HUES64 (cell line): ENCODE measurements at regions not wholly inside any gene's neighbourhood (a gene's known extent, or its start where the extent isn't known, plus 50 kb on each side); places are given as distances from the start of the nearest gene placed in this dataset.

Source experiments
- H3K27ac ChIP-seq: 2 replicates; pipeline ENCODE4 v1.7.0; 2013; ENCODE audit warnings: low read depth, low read length, inconsistent platforms
- H3K27me3 ChIP-seq: 2 replicates; pipeline ENCODE4 v1.6.1; 2013; ENCODE audit warnings: mild to moderate bottlenecking, low read length; ENCODE audit not compliant: insufficient read depth
- H3K36me3 ChIP-seq: 2 replicates; pipeline ENCODE4 v1.6.1; 2013; ENCODE audit warnings: mild to moderate bottlenecking, low read length; ENCODE audit not compliant: insufficient read depth
- H3K4me1 ChIP-seq: 2 replicates; pipeline ENCODE4 v1.6.1; 2013; ENCODE audit warnings: mild to moderate bottlenecking, low read length, moderate library complexity; ENCODE audit not compliant: insufficient read depth
- H3K4me3 ChIP-seq: 2 replicates; pipeline ENCODE4 v1.5.1; 2013; ENCODE audit warnings: mild to moderate bottlenecking, low read length, moderate library complexity
- H3K9ac ChIP-seq: 2 replicates; pipeline ENCODE4 v1.6.1; 2013; ENCODE audit warnings: mild to moderate bottlenecking, low read depth, low read length
- H3K9me3 ChIP-seq: 2 replicates; pipeline ENCODE4 v1.6.1; 2013; ENCODE audit warnings: low read depth, low read length; ENCODE audit not compliant: insufficient read depth
- WGBS: fragments of 150-250, 120-280 bp; methylation state at CpG from one replicate; pipeline ENCODE4 v1.1.7; 2013; ENCODE audit warnings: missing lambda C conversion rate; 5-methylcytosine and 5-hydroxymethylcytosine counted together

DNA sequence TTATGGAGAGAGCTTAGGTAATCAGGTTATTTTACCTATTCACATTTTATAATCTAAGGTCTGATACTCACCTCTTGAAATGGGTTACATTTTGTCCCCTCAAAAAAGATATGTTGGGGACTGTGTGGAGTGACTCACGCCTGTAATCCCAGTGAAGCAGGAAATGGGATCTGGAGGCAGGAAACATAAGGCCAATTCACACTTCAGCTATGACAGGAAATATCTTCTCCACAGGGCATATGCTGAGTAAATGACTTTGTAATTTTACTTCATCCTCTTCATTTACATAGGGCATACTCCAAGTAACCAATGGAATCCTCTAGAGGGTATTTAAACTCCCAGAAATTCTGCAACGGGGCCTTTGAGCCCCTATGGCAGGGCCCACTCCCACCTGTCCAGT, 54.8 kb upstream of the ZMAT1 start:
- H3K27me3 ChIP-seq = no peaks in the 10 kb centered on the region
- no peaks in the 10 kb centered on the region for H3K4me1 ChIP-seq
- no peak overlapping the region for H3K4me3 ChIP-seq
- no peak overlapping the region for H3K9ac ChIP-seq
- no peaks in the 10 kb centered on the region for H3K9me3 ChIP-seq
- H3K36me3 ChIP-seq = no peaks in the 10 kb centered on the region
- WGBS = 100% methylated on average over 1 of the region's 2 CpGs
- no peak overlapping the region for H3K27ac ChIP-seq
